ENCODE measurements at regions not wholly inside any gene's neighbourhood (a gene's known extent, or its start where the extent isn't known, plus 50 kb on each side); places are given as distances from the start of the nearest gene placed in this dataset.
"Not testable (repeated sequence)": the region's sequence is repeated elsewhere in the genome, so short reads cannot be mapped to it uniquely, and the experiment has no call there.

- DNase-seq (ENCODE audit: low read depth in 1 of 2, low spot score in 1 of 2), result no peak
These were observed 161.1 kb downstream of the PHF8 start for GRCh38 chrX:53883196-53883595.

- DNase-seq (ENCODE audit: low read depth in 1 of 2, low spot score in 1 of 2), result no peak
These were observed 161.9 kb downstream of the PHF8 start for GRCh38 chrX:53882331-53882730.

- DNase-seq (ENCODE audit: low read depth in 1 of 2, low spot score in 1 of 2), result not testable (repeated sequence)
These were observed 163.5 kb downstream of the PHF8 start for GRCh38 chrX:53880786-53881185.

- DNase-seq (ENCODE audit: low read depth in 1 of 2, low spot score in 1 of 2), result no peak
These were observed 173.4 kb upstream of the HUWE1 start for GRCh38 chrX:53859890-53860289.

- peak; percentile 4 to 11 for DNase-seq (ENCODE audit: low read depth in 1 of 2, low spot score in 1 of 2)
These were observed 145.4 kb upstream of the HUWE1 start for GRCh38 chrX:53831662-53832635.

GRCh38 chrX:53824686-53825085 lies 138.2 kb upstream of the HUWE1 start:
- DNase-seq (ENCODE audit: low read depth in 1 of 2, low spot score in 1 of 2), result no peak

GRCh38 chrX:53818115-53818514 lies 131.6 kb upstream of the HUWE1 start:
- not testable (repeated sequence) for DNase-seq (ENCODE audit: low read depth in 1 of 2, low spot score in 1 of 2)

GRCh38 chrX:53817548-53817947 lies 131.0 kb upstream of the HUWE1 start:
- DNase-seq (ENCODE audit: low read depth in 1 of 2, low spot score in 1 of 2), result no peak

- no peak for DNase-seq (ENCODE audit: low read depth in 1 of 2, low spot score in 1 of 2)
These were observed 127.3 kb upstream of the HUWE1 start for GRCh38 chrX:53813670-53814440.

- no peak for DNase-seq (ENCODE audit: low read depth in 1 of 2, low spot score in 1 of 2)
These were observed 111.8 kb upstream of the HUWE1 start for GRCh38 chrX:53798281-53798680.

- no peak for DNase-seq (ENCODE audit: low read depth in 1 of 2, low spot score in 1 of 2)
These were observed 109.1 kb upstream of the HUWE1 start for GRCh38 chrX:53795576-53795975.

- no peak for DNase-seq (ENCODE audit: low read depth in 1 of 2, low spot score in 1 of 2)
These were observed 107.7 kb upstream of the HUWE1 start for GRCh38 chrX:53794181-53794580.

GRCh38 chrX:53768865-53769264 lies 82.3 kb upstream of the HUWE1 start:
- DNase-seq (ENCODE audit: low read depth in 1 of 2, low spot score in 1 of 2), result no peak

- DNase-seq (ENCODE audit: low read depth in 1 of 2, low spot score in 1 of 2), result no peak
These were observed 81.9 kb upstream of the HUWE1 start for GRCh38 chrX:53768451-53768850.

- no peak for DNase-seq (ENCODE audit: low read depth in 1 of 2, low spot score in 1 of 2)
These were observed 81.0 kb upstream of the HUWE1 start for GRCh38 chrX:53767544-53767943.

GRCh38 chrX:53757181-53757580 lies 70.7 kb upstream of the HUWE1 start:
- DNase-seq (ENCODE audit: low read depth in 1 of 2, low spot score in 1 of 2), result not testable (repeated sequence)

- DNase-seq (ENCODE audit: low read depth in 1 of 2, low spot score in 1 of 2), result no peak
These were observed 60.2 kb upstream of the HUWE1 start for GRCh38 chrX:53746718-53747117.

GRCh38 chrX:53743244-53743643 lies 56.7 kb upstream of the HUWE1 start:
- DNase-seq (ENCODE audit: low read depth in 1 of 2, low spot score in 1 of 2), result no peak

- DNase-seq (ENCODE audit: low read depth in 1 of 2, low spot score in 1 of 2), result no peak
These were observed 51.9 kb upstream of the HUWE1 start for GRCh38 chrX:53738370-53738906.

Measured in activated T-helper 1 cell treated with anti-CD3 and anti-CD28 coated beads, Interleukin-2, amount 50 U/mL, for 16 hours (primary cell).